BE2C (cell line): ENCODE measurements at regions not wholly inside any gene's neighbourhood (a gene's known extent, or its start where the extent isn't known, plus 50 kb on each side); places are given as distances from the start of the nearest gene placed in this dataset.

ENCODE experiments used
- DNase-seq: peaks from one replicate; pipeline ENCODE4 v3.0.0-alpha.2; 2020
- H3K27me3 ChIP-seq: fragments of 250-450 bp; sonication (Bioruptor Pico); 2 replicates; pipeline ENCODE4 v1.5.1; 2020; ENCODE audit warnings: mild to moderate bottlenecking
- H3K36me3 ChIP-seq: fragments of 250-450 bp; sonication (Bioruptor Pico); 2 replicates; pipeline ENCODE4 v1.5.1; 2020; ENCODE audit warnings: mild to moderate bottlenecking
- H3K4me1 ChIP-seq: fragments of 250-450 bp; sonication (Bioruptor Pico); 2 replicates; pipeline ENCODE4 v1.5.1; 2020
- H3K4me3 ChIP-seq: 2 replicates; pipeline ENCODE4 v1.5.1; 2011; ENCODE audit warnings: low read depth, low read length
- H3K9me3 ChIP-seq: fragments of 250-450 bp; sonication (Bioruptor Pico); 2 replicates; pipeline ENCODE4 v1.5.1; 2020
- CTCF ChIP-seq: IDR thresholded peaks from 2 replicates; pipeline ENCODE4 v1.5.1; 2012; ENCODE audit warnings: mild to moderate bottlenecking, low read depth, low read length

GRCh38 chr3:87621667-87622066, 345.3 kb upstream of the POU1F1 start:
- H3K27me3 ChIP-seq, result no peaks in the 10 kb centered on the region
- TF ChIP-seq CTCF, result no peak
- DNase-seq, result no peak
- no peak overlapping the region for H3K4me3 ChIP-seq
- no peaks in the 10 kb centered on the region for H3K36me3 ChIP-seq
- no peaks in the 10 kb centered on the region for H3K4me1 ChIP-seq
- no peaks in the 10 kb centered on the region for H3K9me3 ChIP-seq

- no peak for TF ChIP-seq CTCF
- DNase-seq, result no peak
- Histone ChIP-seq H3K4me3 (no peak overlapping the region), H3K36me3 (no peaks in the 10 kb centered on the region), H3K4me1 (no peaks in the 10 kb centered on the region), H3K27me3 (no peaks in the 10 kb centered on the region), H3K9me3 (no peaks in the 10 kb centered on the region)
Measured at GRCh38 chr3:87615506-87615905, 339.1 kb upstream of the POU1F1 start.

- no peak for DNase-seq
- Histone ChIP-seq H3K36me3 (no peaks in the 10 kb centered on the region), H3K9me3 (no peaks in the 10 kb centered on the region), H3K27me3 (no peaks in the 10 kb centered on the region), H3K4me1 (no peaks in the 10 kb centered on the region), H3K4me3 (no peak overlapping the region)
- no peak for TF ChIP-seq CTCF
Measured at GRCh38 chr3:87614998-87615397, 338.6 kb upstream of the POU1F1 start.

- H3K27me3 ChIP-seq, result no peaks in the 10 kb centered on the region
- no peak for TF ChIP-seq CTCF
- no peaks in the 10 kb centered on the region for H3K4me1 ChIP-seq
- DNase-seq, result no peak
- no peaks in the 10 kb centered on the region for H3K9me3 ChIP-seq
- no peak overlapping the region for H3K4me3 ChIP-seq
- no peaks in the 10 kb centered on the region for H3K36me3 ChIP-seq
Measured at GRCh38 chr3:87607234-87607633, 330.9 kb upstream of the POU1F1 start.

- Histone ChIP-seq H3K4me3 (no peak overlapping the region), H3K4me1 (no peaks in the 10 kb centered on the region), H3K27me3 (no peaks in the 10 kb centered on the region), H3K9me3 (no peaks in the 10 kb centered on the region), H3K36me3 (no peaks in the 10 kb centered on the region)
- no peak for DNase-seq
- no peak for TF ChIP-seq CTCF
Measured at GRCh38 chr3:87595798-87596197, 319.4 kb upstream of the POU1F1 start.

GRCh38 chr3:87581240-87581639, 304.9 kb upstream of the POU1F1 start:
- TF ChIP-seq CTCF, result no peak
- H3K4me1 ChIP-seq, result no peaks in the 10 kb centered on the region
- H3K9me3 ChIP-seq, result no peaks in the 10 kb centered on the region
- no peaks in the 10 kb centered on the region for H3K36me3 ChIP-seq
- H3K27me3 ChIP-seq, result no peaks in the 10 kb centered on the region; the same call in 1 of the 2 replicates
- DNase-seq, result no peak
- H3K4me3 ChIP-seq, result no peak overlapping the region
